Transverse colon (tissue), 3 donors: ENCODE measurements at regions not wholly inside any gene's neighbourhood (a gene's known extent, or its start where the extent isn't known, plus 50 kb on each side); places are given as distances from the start of the nearest gene placed in this dataset.

Experiments
- EP300 ChIP-seq: sonication (generic); formaldehyde crosslinking; IDR thresholded peaks from one replicate; pipeline ENCODE4 v1.6.1; 2017; ENCODE audit warnings: antibody characterized with exemption, low read depth
- POLR2A ChIP-seq: fragments of 450-650 bp; IDR thresholded peaks from one replicate; pipeline ENCODE4 v1.6.1; 2016; ENCODE audit warnings: antibody characterized with exemption, mild to moderate bottlenecking, moderate library complexity
- TF ChIP-seq, protein P1 (sequence below), 5 experiments: fragments of 200-600 bp in 3 of 5; fragments of 450-650 bp in 2 of 5; sonication (generic) in 3 of 5; IDR thresholded peaks; 1 replicate in 2 of 5; 2 replicates in 3 of 5; pipeline ENCODE4 v1.5.1; 2016 to 2017; ENCODE audit warnings: antibody characterized with exemption in 5 of 5, inconsistent platforms in 3 of 5, mild to moderate bottlenecking in 2 of 5, moderate library complexity in 1 of 5

DNA sequence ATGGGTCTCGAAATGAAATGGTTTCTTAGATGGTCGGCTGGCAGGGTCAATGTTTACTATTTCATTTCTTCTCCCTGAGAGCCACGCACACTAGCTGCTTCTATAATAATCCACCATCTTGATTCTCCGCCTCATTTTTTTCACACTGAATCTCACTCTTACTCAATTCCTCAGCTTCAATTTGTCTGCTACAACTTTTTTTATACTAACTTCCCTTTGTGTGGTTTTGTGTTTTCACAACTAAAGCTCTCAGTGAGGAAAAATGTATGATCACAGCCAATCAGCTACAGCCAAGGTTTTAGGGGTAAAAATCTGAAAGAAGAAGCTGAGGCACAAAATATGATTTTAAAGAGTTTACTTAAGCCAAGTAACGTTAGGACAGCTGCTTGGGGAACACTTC is 1309.4 kb downstream of the EPHA7 start:
- TF ChIP-seq, protein P1, sequence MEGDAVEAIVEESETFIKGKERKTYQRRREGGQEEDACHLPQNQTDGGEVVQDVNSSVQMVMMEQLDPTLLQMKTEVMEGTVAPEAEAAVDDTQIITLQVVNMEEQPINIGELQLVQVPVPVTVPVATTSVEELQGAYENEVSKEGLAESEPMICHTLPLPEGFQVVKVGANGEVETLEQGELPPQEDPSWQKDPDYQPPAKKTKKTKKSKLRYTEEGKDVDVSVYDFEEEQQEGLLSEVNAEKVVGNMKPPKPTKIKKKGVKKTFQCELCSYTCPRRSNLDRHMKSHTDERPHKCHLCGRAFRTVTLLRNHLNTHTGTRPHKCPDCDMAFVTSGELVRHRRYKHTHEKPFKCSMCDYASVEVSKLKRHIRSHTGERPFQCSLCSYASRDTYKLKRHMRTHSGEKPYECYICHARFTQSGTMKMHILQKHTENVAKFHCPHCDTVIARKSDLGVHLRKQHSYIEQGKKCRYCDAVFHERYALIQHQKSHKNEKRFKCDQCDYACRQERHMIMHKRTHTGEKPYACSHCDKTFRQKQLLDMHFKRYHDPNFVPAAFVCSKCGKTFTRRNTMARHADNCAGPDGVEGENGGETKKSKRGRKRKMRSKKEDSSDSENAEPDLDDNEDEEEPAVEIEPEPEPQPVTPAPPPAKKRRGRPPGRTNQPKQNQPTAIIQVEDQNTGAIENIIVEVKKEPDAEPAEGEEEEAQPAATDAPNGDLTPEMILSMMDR (IDR thresholded peaks at IDR 0.05): no peak
- TF ChIP-seq EP300 (no peak), POLR2A (no peak)
